Trophoblast cell (in vitro differentiated cells and primary cell): ENCODE measurements at regions not wholly inside any gene's neighbourhood (a gene's known extent, or its start where the extent isn't known, plus 50 kb on each side); places are given as distances from the start of the nearest gene placed in this dataset.

Experiments used
- DNase-seq, 2 donors: peaks; one replicate each; pipeline ENCODE4 v3.0.0-alpha.2; 2016
- H2AFZ ChIP-seq: 2 replicates; pipeline ENCODE4 v1.6.1; 2013; ENCODE audit warnings: low read length, moderate library complexity, mild to moderate bottlenecking; ENCODE audit not compliant: insufficient read depth, poor library complexity
- H2AK5ac ChIP-seq: 2 replicates; pipeline ENCODE4 v1.6.1; 2013; ENCODE audit warnings: mild to moderate bottlenecking, low read length
- H2BK120ac ChIP-seq: 2 replicates; pipeline ENCODE4 v1.6.1; 2013; ENCODE audit warnings: low read length, mild to moderate bottlenecking, moderate library complexity; ENCODE audit not compliant: insufficient read depth, poor library complexity
- H2BK12ac ChIP-seq: 2 replicates; pipeline ENCODE4 v1.6.1; 2013; ENCODE audit warnings: mild to moderate bottlenecking, low read length, moderate library complexity
- H2BK5ac ChIP-seq: 2 replicates; pipeline ENCODE4 v1.6.1; 2013; ENCODE audit warnings: low read length, low read depth, moderate library complexity, mild to moderate bottlenecking; ENCODE audit not compliant: poor library complexity
- H3K14ac ChIP-seq: 2 replicates; pipeline ENCODE4 v1.6.1; 2013; ENCODE audit warnings: mild to moderate bottlenecking, low read length
- H3K18ac ChIP-seq: 2 replicates; pipeline ENCODE4 v1.6.1; 2013; ENCODE audit warnings: mild to moderate bottlenecking, low read length
- H3K23ac ChIP-seq: 2 replicates; pipeline ENCODE4 v1.6.1; 2013; ENCODE audit warnings: low read length
- H3K27ac ChIP-seq: 2 replicates; pipeline ENCODE4 v1.5.1; 2013; ENCODE audit warnings: low read depth, mild to moderate bottlenecking, inconsistent platforms, low read length, moderate library complexity
- H3K27me3 ChIP-seq: 2 replicates; pipeline ENCODE4 v1.6.1; 2013; ENCODE audit warnings: inconsistent platforms, mild to moderate bottlenecking, low read length, moderate library complexity; ENCODE audit not compliant: insufficient read depth
- H3K36me3 ChIP-seq, 2 experiments: 1 replicate in 1 of 2; 2 replicates in 1 of 2; pipeline ENCODE4 v1.6.1; 2013; ENCODE audit warnings: low read length in 2 of 2, mild to moderate bottlenecking in 2 of 2, moderate library complexity in 1 of 2; ENCODE audit not compliant: insufficient read depth in 2 of 2, control insufficient read depth in 1 of 2
- H3K4ac ChIP-seq: 2 replicates; pipeline ENCODE4 v1.6.1; 2013; ENCODE audit warnings: low read depth, mild to moderate bottlenecking, low read length, moderate library complexity
- H3K4me1 ChIP-seq, 2 experiments: 1 replicate in 1 of 2; 2 replicates in 1 of 2; pipeline ENCODE4 v1.6.1; 2013; ENCODE audit warnings: low read length in 2 of 2, mild to moderate bottlenecking in 2 of 2, moderate library complexity in 1 of 2; ENCODE audit not compliant: insufficient read depth in 2 of 2, control insufficient read depth in 1 of 2
- H3K4me2 ChIP-seq: 2 replicates; pipeline ENCODE4 v1.6.1; 2013; ENCODE audit warnings: inconsistent platforms, mild to moderate bottlenecking, low read length, moderate library complexity
- H3K4me3 ChIP-seq: 2 replicates; pipeline ENCODE4 v1.5.1; 2013; ENCODE audit warnings: mild to moderate bottlenecking, low read depth, low read length, inconsistent platforms
- H3K79me1 ChIP-seq: one replicate; pipeline ENCODE4 v1.6.1; 2013; ENCODE audit warnings: low read length
- H3K79me2 ChIP-seq: 2 replicates; pipeline ENCODE4 v1.6.1; 2013; ENCODE audit warnings: low read length, mild to moderate bottlenecking; ENCODE audit not compliant: control insufficient read depth, insufficient read depth, poor library complexity
- H3K9ac ChIP-seq: 2 replicates; pipeline ENCODE4 v1.6.1; 2013; ENCODE audit warnings: mild to moderate bottlenecking, low read length
- H3K9me3 ChIP-seq: 2 replicates; pipeline ENCODE4 v1.6.1; 2013; ENCODE audit warnings: low read depth, mild to moderate bottlenecking, control low read depth, inconsistent platforms, low read length; ENCODE audit not compliant: insufficient read depth
- H4K12ac ChIP-seq: 2 replicates; pipeline ENCODE4 v1.6.1; 2013; ENCODE audit warnings: low read depth, mild to moderate bottlenecking, low read length, moderate library complexity
- H4K8ac ChIP-seq: 2 replicates; pipeline ENCODE4 v1.6.1; 2013; ENCODE audit warnings: low read depth, mild to moderate bottlenecking, low read length, moderate library complexity
- H4K91ac ChIP-seq: one replicate; pipeline ENCODE4 v1.6.1; 2013; ENCODE audit warnings: low read depth, mild to moderate bottlenecking, low read length, moderate library complexity
- WGBS: extraction: QIAGEN DNeasy Blood & Tissue Kit; methylation state at CpG from one replicate; pipeline ENCODE4 v1.1.7; 2013; ENCODE audit warnings: missing lambda C conversion rate; ENCODE audit not compliant: insufficient read length, insufficient coverage; ENCODE audit errors: extremely low coverage; 5-methylcytosine and 5-hydroxymethylcytosine counted together

DNA sequence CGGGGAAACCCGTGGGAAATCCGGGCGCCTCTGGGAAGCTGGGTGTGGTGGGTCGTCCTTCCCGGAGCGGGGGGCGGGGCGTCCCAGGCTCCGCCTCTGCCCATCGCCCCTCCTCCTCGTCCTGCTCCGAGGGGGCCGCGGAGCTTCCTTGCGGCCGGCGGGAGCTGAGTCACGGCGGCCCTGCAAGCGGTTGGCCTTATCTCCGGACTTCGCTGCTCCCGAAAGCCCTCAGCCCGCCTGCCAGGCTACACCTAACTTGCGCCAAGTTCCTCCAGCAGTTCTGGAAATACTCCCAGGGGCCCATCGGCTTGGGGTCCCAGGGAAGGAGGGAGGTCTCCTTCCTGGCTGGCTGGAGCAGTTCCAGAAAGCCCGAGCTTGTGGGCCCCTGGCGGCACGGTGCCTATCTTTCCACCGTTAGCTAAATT, 54.1 kb upstream of the CDKN2AIPNL start:
- H3K79me2 ChIP-seq: no peaks in the 10 kb centered on the region
- H3K9me3 ChIP-seq: peaks cover 2% of the 10 kb centered on the region
- no peak overlapping the region for H3K4me3 ChIP-seq
- H3K14ac ChIP-seq: peak overlapping the region; percentile 89
- H2BK5ac ChIP-seq: peak overlapping the region; percentile 80
- peaks cover 9 to 16% of the 10 kb centered on the region in 2 experiments for H3K4me1 ChIP-seq
- no peak overlapping the region for H2AK5ac ChIP-seq
- H3K4me2 ChIP-seq: peak overlapping the region; percentile 79
- peak overlapping the region; percentile 94 for H4K8ac ChIP-seq
- H3K9ac ChIP-seq: no peak overlapping the region
- no peaks in the 10 kb centered on the region for H3K36me3 ChIP-seq
- H3K4ac ChIP-seq: peak overlapping the region; percentile 0
- H3K79me1 ChIP-seq: peaks cover 11% of the 10 kb centered on the region
- no peak overlapping the region for H3K23ac ChIP-seq
- peak; percentile 82 to 86 for DNase-seq
- H2AFZ ChIP-seq: peak overlapping the region; percentile 28
- peak overlapping the region; percentile 84 for H3K18ac ChIP-seq
- peak overlapping the region; percentile 39 for H4K12ac ChIP-seq
- H3K27me3 ChIP-seq: no peaks in the 10 kb centered on the region
- peak overlapping the region; percentile 70 for H3K27ac ChIP-seq
- peak overlapping the region; percentile 48 for H2BK120ac ChIP-seq
- H4K91ac ChIP-seq: peak overlapping the region; percentile 80
- no CpG with 5 or more reads among the region's 31 CpGs for WGBS
- H2BK12ac ChIP-seq: peak overlapping the region; percentile 83

GRCh38 chr5:134464988-134465815, 53.5 kb upstream of the CDKN2AIPNL start:
- H2AFZ ChIP-seq: peak overlapping the region; percentile 28
- no peaks in the 10 kb centered on the region for H3K79me2 ChIP-seq

GRCh38 chr5:134463991-134464760, 52.5 kb upstream of the CDKN2AIPNL start:
- Histone ChIP-seq H3K79me2 (no peaks in the 10 kb centered on the region), H4K91ac (no peak overlapping the region), H2BK12ac (no peak overlapping the region), H3K4me3 (no peak overlapping the region), H3K4ac (no peak overlapping the region), H3K9ac (no peak overlapping the region), H2AK5ac (no peak overlapping the region), H3K27me3 (no peaks in the 10 kb centered on the region), H3K79me1 (peaks cover 11% of the 10 kb centered on the region), H2BK120ac (no peak overlapping the region), H3K36me3 (no peaks in the 10 kb centered on the region), H3K18ac (no peak overlapping the region), H3K27ac (no peak overlapping the region), H3K4me1 (peaks cover 9 to 16% of the 10 kb centered on the region in 2 experiments), H4K8ac (no peak overlapping the region), H3K9me3 (peaks cover 2% of the 10 kb centered on the region), H2AFZ (no peak overlapping the region), H4K12ac (no peak overlapping the region), H3K14ac (no peak overlapping the region), H3K23ac (no peak overlapping the region), H3K4me2 (no peak overlapping the region), H2BK5ac (no peak overlapping the region)
- no peak for DNase-seq
- WGBS: no CpG with 5 or more reads among the region's 10 CpGs

More at GRCh38 chr5:134464988-134465815, 53.5 kb upstream of the CDKN2AIPNL start:
- peak overlapping the region; percentile 39 for H4K12ac ChIP-seq
- DNase-seq: no peak
- no peak overlapping the region for H2BK120ac ChIP-seq
- no peak overlapping the region for H4K91ac ChIP-seq
- no peak overlapping the region for H2AK5ac ChIP-seq
- H3K18ac ChIP-seq: no peak overlapping the region
- H4K8ac ChIP-seq: peak overlapping the region; percentile 67
- peak overlapping the region; percentile 79 for H3K4me2 ChIP-seq
- no peak overlapping the region for H3K4ac ChIP-seq
- H3K9me3 ChIP-seq: peaks cover 2% of the 10 kb centered on the region
- H3K79me1 ChIP-seq: peaks cover 11% of the 10 kb centered on the region
- H3K4me3 ChIP-seq: no peak overlapping the region
- no peak overlapping the region for H3K27ac ChIP-seq
- H2BK5ac ChIP-seq: no peak overlapping the region
- H2BK12ac ChIP-seq: no peak overlapping the region
- H3K23ac ChIP-seq: no peak overlapping the region
- H3K27me3 ChIP-seq: no peaks in the 10 kb centered on the region
- peaks cover 9 to 16% of the 10 kb centered on the region in 2 experiments for H3K4me1 ChIP-seq
- no peaks in the 10 kb centered on the region for H3K36me3 ChIP-seq
- no CpG with 5 or more reads among the region's 10 CpGs for WGBS
- H3K14ac ChIP-seq: no peak overlapping the region
- no peak overlapping the region for H3K9ac ChIP-seq

DNA sequence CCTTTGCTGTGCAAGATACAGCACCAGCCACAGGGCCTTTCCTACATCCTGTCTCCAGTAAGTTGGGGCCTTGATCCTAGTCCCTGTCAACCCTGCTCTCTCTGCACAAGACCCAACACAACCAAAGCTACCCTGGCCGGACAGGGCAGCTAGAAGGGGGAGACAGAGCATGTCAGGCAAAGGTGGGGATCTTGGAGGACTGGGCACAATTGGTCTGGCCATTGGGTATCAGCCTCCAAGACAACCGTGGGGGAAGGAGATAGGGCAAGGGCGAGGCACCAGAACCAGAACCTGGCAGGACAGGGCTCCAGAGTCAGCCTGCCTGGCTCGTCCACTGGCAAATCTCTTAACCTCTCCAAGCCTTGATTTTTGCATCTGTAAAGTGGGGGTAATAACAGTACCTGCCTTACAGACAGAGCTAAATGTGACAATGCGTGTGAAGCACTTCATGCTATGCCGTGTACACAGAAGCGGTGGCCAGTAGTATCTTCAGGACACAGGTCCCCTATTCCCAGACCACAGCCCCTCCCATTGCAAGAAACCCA, 51.6 kb upstream of the CDKN2AIPNL start:
- Histone ChIP-seq H3K27ac (no peak overlapping the region), H3K23ac (no peak overlapping the region), H3K9ac (no peak overlapping the region), H3K4ac (no peak overlapping the region), H4K8ac (no peak overlapping the region), H3K4me3 (no peak overlapping the region), H3K79me1 (peaks cover 11% of the 10 kb centered on the region), H3K18ac (no peak overlapping the region), H3K9me3 (no peaks in the 10 kb centered on the region), H2AK5ac (no peak overlapping the region), H3K14ac (no peak overlapping the region), H3K27me3 (no peaks in the 10 kb centered on the region), H2BK5ac (no peak overlapping the region), H2BK12ac (no peak overlapping the region), H3K4me2 (no peak overlapping the region), H3K36me3 (no peaks in the 10 kb centered on the region), H4K12ac (no peak overlapping the region), H4K91ac (no peak overlapping the region), H2AFZ (no peak overlapping the region), H3K79me2 (no peaks in the 10 kb centered on the region), H3K4me1 (peaks cover 9 to 16% of the 10 kb centered on the region in 2 experiments), H2BK120ac (no peak overlapping the region)
- WGBS: no CpG with 5 or more reads among the region's 7 CpGs
- no peak for DNase-seq
